ENCODE measurements at regions not wholly inside any gene's neighbourhood (a gene's known extent, or its start where the extent isn't known, plus 50 kb on each side); places are given as distances from the start of the nearest gene placed in this dataset.

- H3K9me3 Mint-ChIP-seq (ENCODE audit: unreplicated experiment): no peaks in the 10 kb centered on the region
- DNase-seq (ENCODE audit: extremely low spot score, unreplicated experiment): no peak
- no peaks in the 10 kb centered on the region for H3K36me3 Mint-ChIP-seq (ENCODE audit: unreplicated experiment)
- H3K4me3 Mint-ChIP-seq (ENCODE audit: unreplicated experiment): no peak overlapping the region
- H3K27ac Mint-ChIP-seq (ENCODE audit: unreplicated experiment): peak overlapping the region; percentile 61
- H3K27me3 Mint-ChIP-seq (ENCODE audit: unreplicated experiment): peaks cover 4% of the 10 kb centered on the region
- TF ChIP-seq, protein P1, sequence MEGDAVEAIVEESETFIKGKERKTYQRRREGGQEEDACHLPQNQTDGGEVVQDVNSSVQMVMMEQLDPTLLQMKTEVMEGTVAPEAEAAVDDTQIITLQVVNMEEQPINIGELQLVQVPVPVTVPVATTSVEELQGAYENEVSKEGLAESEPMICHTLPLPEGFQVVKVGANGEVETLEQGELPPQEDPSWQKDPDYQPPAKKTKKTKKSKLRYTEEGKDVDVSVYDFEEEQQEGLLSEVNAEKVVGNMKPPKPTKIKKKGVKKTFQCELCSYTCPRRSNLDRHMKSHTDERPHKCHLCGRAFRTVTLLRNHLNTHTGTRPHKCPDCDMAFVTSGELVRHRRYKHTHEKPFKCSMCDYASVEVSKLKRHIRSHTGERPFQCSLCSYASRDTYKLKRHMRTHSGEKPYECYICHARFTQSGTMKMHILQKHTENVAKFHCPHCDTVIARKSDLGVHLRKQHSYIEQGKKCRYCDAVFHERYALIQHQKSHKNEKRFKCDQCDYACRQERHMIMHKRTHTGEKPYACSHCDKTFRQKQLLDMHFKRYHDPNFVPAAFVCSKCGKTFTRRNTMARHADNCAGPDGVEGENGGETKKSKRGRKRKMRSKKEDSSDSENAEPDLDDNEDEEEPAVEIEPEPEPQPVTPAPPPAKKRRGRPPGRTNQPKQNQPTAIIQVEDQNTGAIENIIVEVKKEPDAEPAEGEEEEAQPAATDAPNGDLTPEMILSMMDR (IDR thresholded peaks at IDR 0.05): no peak
- peaks cover 21% of the 10 kb centered on the region for H3K4me1 Mint-ChIP-seq (ENCODE audit: unreplicated experiment)
Measured at GRCh38 chr6:1526398-1527072, 83.2 kb upstream of the FOXC1 start.

DNA sequence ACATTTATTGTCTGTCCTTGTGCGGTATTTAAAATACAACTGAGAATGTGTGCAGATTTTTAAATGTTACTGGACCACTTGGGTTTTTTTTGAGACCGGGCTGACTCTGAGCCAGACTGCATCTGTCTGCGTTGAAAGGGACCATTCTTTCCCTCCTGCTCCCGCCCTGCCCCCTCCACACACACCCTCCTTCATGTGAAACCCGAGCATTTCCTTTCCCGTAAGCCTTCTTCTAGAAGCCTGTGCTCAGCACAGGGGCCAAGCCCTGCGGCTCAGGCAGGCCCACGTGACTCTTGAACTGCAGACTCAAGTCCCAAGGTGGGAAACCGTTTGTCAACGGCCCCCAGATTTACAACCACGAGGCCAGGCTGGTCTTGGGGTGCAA lies 82.7 kb upstream of the FOXC1 start:
- Mint-ChIP-seq H3K9me3 (ENCODE audit: unreplicated experiment) (no peaks in the 10 kb centered on the region), H3K4me1 (ENCODE audit: unreplicated experiment) (peaks cover 21% of the 10 kb centered on the region), H3K27me3 (ENCODE audit: unreplicated experiment) (peaks cover 4% of the 10 kb centered on the region), H3K36me3 (ENCODE audit: unreplicated experiment) (no peaks in the 10 kb centered on the region), H3K27ac (ENCODE audit: unreplicated experiment) (peak overlapping the region; percentile 61), H3K4me3 (ENCODE audit: unreplicated experiment) (no peak overlapping the region)
- DNase-seq (ENCODE audit: extremely low spot score, unreplicated experiment): no peak
- TF ChIP-seq, protein P1 (IDR thresholded peaks at IDR 0.05): no peak

- H3K4me1 Mint-ChIP-seq (ENCODE audit: unreplicated experiment): peaks cover 8% of the 10 kb centered on the region
Measured at GRCh38 chr6:1535295-1535694, 74.4 kb upstream of the FOXC1 start.

DNA sequence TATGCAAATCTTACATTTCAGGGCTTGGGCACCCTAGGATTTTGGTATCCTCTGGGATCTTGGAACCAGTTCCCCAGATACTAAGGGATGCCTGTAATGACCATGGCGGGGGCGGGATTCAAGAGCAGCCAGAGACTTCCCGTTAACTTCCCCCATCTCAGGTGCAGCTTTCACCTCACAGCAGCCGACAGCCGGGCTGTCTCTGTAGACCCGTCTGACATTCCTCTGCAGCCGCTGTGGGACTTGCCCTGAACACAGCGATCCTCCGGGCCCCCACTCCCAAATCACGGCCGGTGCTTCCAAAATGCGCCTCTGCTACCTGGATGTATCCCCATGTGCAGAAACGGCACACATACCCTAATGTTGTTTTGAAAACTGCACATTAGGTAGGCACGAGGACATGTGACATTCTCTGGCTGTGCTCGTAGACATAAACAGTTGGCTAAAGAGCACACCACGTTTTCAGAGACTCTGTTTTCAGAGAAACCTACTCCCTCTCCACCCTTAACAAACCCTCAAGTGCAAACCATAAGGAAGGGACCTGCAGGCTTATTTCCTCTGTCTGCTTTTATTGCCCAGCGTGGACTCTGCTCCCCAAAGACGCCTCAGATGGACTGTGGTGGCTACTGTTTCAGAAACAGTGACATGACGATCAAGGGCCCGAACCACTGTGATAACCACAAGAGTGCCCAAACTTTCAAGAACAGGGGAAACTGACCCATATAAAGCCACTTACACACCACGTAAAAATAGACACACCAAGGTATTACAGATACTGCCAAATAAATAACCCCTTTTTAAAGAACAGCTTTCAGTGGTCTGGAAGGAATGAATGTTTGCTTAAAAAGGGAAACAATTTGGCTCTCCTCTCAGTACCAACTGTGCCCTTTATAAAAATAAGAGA lies 72.9 kb upstream of the FOXC1 start:
- Mint-ChIP-seq H3K9me3 (ENCODE audit: unreplicated experiment) (no peaks in the 10 kb centered on the region), H3K36me3 (ENCODE audit: unreplicated experiment) (no peaks in the 10 kb centered on the region), H3K4me1 (ENCODE audit: unreplicated experiment) (peaks cover 10% of the 10 kb centered on the region), H3K27me3 (ENCODE audit: unreplicated experiment) (no peaks in the 10 kb centered on the region), H3K4me3 (ENCODE audit: unreplicated experiment) (no peak overlapping the region), H3K27ac (ENCODE audit: unreplicated experiment) (no peak overlapping the region)
- DNase-seq (ENCODE audit: extremely low spot score, unreplicated experiment): no peak
- TF ChIP-seq, protein P1 (IDR thresholded peaks at IDR 0.05): no peak

More at GRCh38 chr6:1535295-1535694, 74.4 kb upstream of the FOXC1 start:
- no peaks in the 10 kb centered on the region for H3K36me3 Mint-ChIP-seq (ENCODE audit: unreplicated experiment)
- TF ChIP-seq, protein P1 (IDR thresholded peaks at IDR 0.05): no peak
- H3K4me3 Mint-ChIP-seq (ENCODE audit: unreplicated experiment): no peak overlapping the region
- H3K27me3 Mint-ChIP-seq (ENCODE audit: unreplicated experiment): no peaks in the 10 kb centered on the region
- DNase-seq (ENCODE audit: extremely low spot score, unreplicated experiment): no peak
- no peaks in the 10 kb centered on the region for H3K9me3 Mint-ChIP-seq (ENCODE audit: unreplicated experiment)
- peak overlapping the region; percentile 2 for H3K27ac Mint-ChIP-seq (ENCODE audit: unreplicated experiment)

- Mint-ChIP-seq H3K36me3 (ENCODE audit: unreplicated experiment) (no peaks in the 10 kb centered on the region), H3K27me3 (ENCODE audit: unreplicated experiment) (no peaks in the 10 kb centered on the region), H3K4me3 (ENCODE audit: unreplicated experiment) (no peak overlapping the region), H3K9me3 (ENCODE audit: unreplicated experiment) (no peaks in the 10 kb centered on the region), H3K4me1 (ENCODE audit: unreplicated experiment) (peaks cover 13% of the 10 kb centered on the region), H3K27ac (ENCODE audit: unreplicated experiment) (no peak overlapping the region)
- no peak for DNase-seq (ENCODE audit: extremely low spot score, unreplicated experiment)
- TF ChIP-seq, protein P1 (IDR thresholded peaks at IDR 0.05): no peak
Measured at GRCh38 chr6:1538369-1538768, 71.3 kb upstream of the FOXC1 start.

All from osteocyte (in vitro differentiated cells).